ENCODE measurements at regions not wholly inside any gene's neighbourhood (a gene's known extent, or its start where the extent isn't known, plus 50 kb on each side); places are given as distances from the start of the nearest gene placed in this dataset.

DNA sequence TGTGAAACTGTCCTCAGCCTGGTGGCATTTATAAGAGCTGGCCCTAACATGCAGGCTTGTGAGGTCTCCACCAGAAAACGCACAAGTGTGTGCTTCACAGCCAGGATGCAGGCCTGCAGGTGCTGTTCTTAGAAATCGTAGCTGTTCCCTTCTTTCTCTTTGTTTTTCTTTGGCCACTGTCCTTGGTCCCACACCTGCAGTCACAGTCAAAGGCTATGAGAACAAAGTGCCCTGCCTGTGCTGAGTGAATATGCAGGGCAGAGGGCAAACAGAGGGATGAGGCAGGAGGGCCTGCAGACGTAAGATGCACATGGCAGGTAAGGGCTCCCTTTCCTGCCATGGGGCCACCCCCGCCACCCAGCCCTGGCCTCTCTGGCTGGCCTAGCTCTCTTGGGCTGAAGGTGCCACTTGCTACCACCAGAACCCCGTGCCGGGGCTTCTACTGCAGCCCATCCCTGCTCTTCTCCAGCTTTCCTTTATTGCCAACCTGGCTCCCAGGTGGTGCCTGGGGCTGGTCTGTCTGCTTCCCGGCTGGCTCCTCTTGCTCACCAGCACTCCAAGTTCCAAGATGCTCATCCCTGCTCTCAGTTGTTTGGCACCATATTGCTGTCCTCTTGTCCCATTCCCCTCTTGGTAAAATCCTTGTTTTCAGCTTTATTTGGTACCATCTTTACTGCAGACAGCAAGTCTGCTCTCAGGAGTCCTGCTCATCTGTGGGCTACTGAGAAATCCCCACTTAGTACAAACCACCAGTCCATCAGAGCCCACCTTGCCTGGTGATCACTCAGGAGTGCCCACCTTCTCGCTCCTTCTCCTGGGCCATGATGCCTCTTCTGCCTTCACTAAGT lies 308.1 kb upstream of the ZMIZ1 start:
- no peaks in the 10 kb centered on the region for H3K27me3 ChIP-seq
- peaks cover 49% of the 10 kb centered on the region for H3K4me1 ChIP-seq
- WGBS = 87% methylated on average over 8 of the region's 8 CpGs
- H3K27ac ChIP-seq = no peak overlapping the region
- H3K36me3 ChIP-seq = no peaks in the 10 kb centered on the region
- no peak overlapping the region for H3K4me3 ChIP-seq
- TF ChIP-seq, protein P1, sequence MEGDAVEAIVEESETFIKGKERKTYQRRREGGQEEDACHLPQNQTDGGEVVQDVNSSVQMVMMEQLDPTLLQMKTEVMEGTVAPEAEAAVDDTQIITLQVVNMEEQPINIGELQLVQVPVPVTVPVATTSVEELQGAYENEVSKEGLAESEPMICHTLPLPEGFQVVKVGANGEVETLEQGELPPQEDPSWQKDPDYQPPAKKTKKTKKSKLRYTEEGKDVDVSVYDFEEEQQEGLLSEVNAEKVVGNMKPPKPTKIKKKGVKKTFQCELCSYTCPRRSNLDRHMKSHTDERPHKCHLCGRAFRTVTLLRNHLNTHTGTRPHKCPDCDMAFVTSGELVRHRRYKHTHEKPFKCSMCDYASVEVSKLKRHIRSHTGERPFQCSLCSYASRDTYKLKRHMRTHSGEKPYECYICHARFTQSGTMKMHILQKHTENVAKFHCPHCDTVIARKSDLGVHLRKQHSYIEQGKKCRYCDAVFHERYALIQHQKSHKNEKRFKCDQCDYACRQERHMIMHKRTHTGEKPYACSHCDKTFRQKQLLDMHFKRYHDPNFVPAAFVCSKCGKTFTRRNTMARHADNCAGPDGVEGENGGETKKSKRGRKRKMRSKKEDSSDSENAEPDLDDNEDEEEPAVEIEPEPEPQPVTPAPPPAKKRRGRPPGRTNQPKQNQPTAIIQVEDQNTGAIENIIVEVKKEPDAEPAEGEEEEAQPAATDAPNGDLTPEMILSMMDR (IDR thresholded peaks at IDR 0.05) = no peak
- TF ChIP-seq EP300 (IDR thresholded peaks at IDR 0.05) (no peak), POLR2AphosphoS5 (IDR thresholded peaks at IDR 0.05) (no peak), POLR2A (IDR thresholded peaks at IDR 0.05) (no peak)
- DNase-seq (ENCODE audit: low spot score in 2 of 2) = no peak
- no peaks in the 10 kb centered on the region for H3K9me3 ChIP-seq

GRCh38 chr10:78761311-78761781 lies 307.4 kb upstream of the ZMIZ1 start:
- Histone ChIP-seq H3K27me3 (no peaks in the 10 kb centered on the region), H3K36me3 (no peaks in the 10 kb centered on the region), H3K4me1 (peaks cover 45% of the 10 kb centered on the region), H3K4me3 (no peak overlapping the region), H3K27ac (no peak overlapping the region), H3K9me3 (no peaks in the 10 kb centered on the region)
- no peak for DNase-seq (ENCODE audit: low spot score in 2 of 2)
- WGBS = 86% methylated on average over 12 of the region's 12 CpGs
- TF ChIP-seq, protein P1 (IDR thresholded peaks at IDR 0.05) = no peak
- TF ChIP-seq POLR2A (IDR thresholded peaks at IDR 0.05) = no peak
- no peak for TF ChIP-seq EP300 (IDR thresholded peaks at IDR 0.05)
- no peak for TF ChIP-seq POLR2AphosphoS5 (IDR thresholded peaks at IDR 0.05)

GRCh38 chr10:78762086-78762630 lies 306.6 kb upstream of the ZMIZ1 start:
- no peak for TF ChIP-seq EP300 (IDR thresholded peaks at IDR 0.05)
- TF ChIP-seq POLR2AphosphoS5 (IDR thresholded peaks at IDR 0.05) = no peak
- TF ChIP-seq, protein P1 (IDR thresholded peaks at IDR 0.05) = no peak
- TF ChIP-seq POLR2A (IDR thresholded peaks at IDR 0.05) = no peak
- 96% methylated on average over 7 of the region's 7 CpGs for WGBS
- H3K27me3 ChIP-seq = no peaks in the 10 kb centered on the region
- no peak overlapping the region for H3K4me3 ChIP-seq
- no peaks in the 10 kb centered on the region for H3K36me3 ChIP-seq
- no peaks in the 10 kb centered on the region for H3K9me3 ChIP-seq
- DNase-seq (ENCODE audit: low spot score in 2 of 2) = no peak
- peaks cover 36% of the 10 kb centered on the region for H3K4me1 ChIP-seq
- no peak overlapping the region for H3K27ac ChIP-seq

DNA sequence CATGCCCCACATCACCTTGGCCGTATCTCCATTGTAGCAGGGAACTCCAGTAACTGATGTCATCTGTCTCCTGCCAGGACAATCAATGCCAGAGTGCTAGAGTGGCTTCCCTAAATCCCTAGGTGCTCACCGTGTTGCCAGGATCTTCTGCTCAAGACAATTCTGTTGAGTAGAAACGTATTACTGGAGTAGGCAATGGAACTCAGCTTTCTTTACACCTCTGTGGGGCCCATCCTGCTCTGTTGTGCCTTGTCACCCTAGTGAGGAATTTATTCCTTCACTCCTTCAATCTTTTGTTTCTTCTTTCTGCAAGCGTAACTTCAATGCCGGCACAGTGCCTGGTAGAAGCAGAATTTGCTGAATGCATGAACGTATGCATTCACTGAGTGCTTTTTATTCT lies 305.5 kb upstream of the ZMIZ1 start:
- TF ChIP-seq POLR2A (IDR thresholded peaks at IDR 0.05) = no peak
- no peak for TF ChIP-seq EP300 (IDR thresholded peaks at IDR 0.05)
- TF ChIP-seq, protein P1 (IDR thresholded peaks at IDR 0.05) = no peak
- no peak for TF ChIP-seq POLR2AphosphoS5 (IDR thresholded peaks at IDR 0.05)
- 60% methylated on average over 6 of the region's 6 CpGs for WGBS
- Histone ChIP-seq H3K4me1 (peaks cover 26% of the 10 kb centered on the region), H3K4me3 (no peak overlapping the region), H3K9me3 (no peaks in the 10 kb centered on the region), H3K36me3 (no peaks in the 10 kb centered on the region), H3K27me3 (no peaks in the 10 kb centered on the region), H3K27ac (peak overlapping the region; percentile 80)
- DNase-seq (ENCODE audit: low spot score in 2 of 2) = no peak

GRCh38 chr10:78763651-78764395 lies 304.9 kb upstream of the ZMIZ1 start:
- TF ChIP-seq POLR2A (IDR thresholded peaks at IDR 0.05) (no peak), POLR2AphosphoS5 (IDR thresholded peaks at IDR 0.05) (no peak), EP300 (IDR thresholded peaks at IDR 0.05) (no peak)
- TF ChIP-seq, protein P1 (IDR thresholded peaks at IDR 0.05) = no peak
- 24% methylated on average over 10 of the region's 10 CpGs for WGBS
- DNase-seq (ENCODE audit: low spot score in 2 of 2) = no peak
- H3K9me3 ChIP-seq = no peaks in the 10 kb centered on the region
- no peaks in the 10 kb centered on the region for H3K27me3 ChIP-seq
- H3K27ac ChIP-seq = peak overlapping the region; percentile 80
- H3K4me1 ChIP-seq = peaks cover 24% of the 10 kb centered on the region
- no peaks in the 10 kb centered on the region for H3K36me3 ChIP-seq
- H3K4me3 ChIP-seq = no peak overlapping the region

Measured in suprapubic skin (tissue), 4 donors.